GM23248 (cell line): ENCODE measurements at regions not wholly inside any gene's neighbourhood (a gene's known extent, or its start where the extent isn't known, plus 50 kb on each side); places are given as distances from the start of the nearest gene placed in this dataset.

Experiments
- DNase-seq: peaks from one replicate; pipeline ENCODE4 v3.0.0-alpha.2; 2015
- H2AFZ ChIP-seq: fragments of 200-600 bp; sonication (generic); 2 replicates; pipeline ENCODE4 v1.6.1; 2016; ENCODE audit warnings: antibody characterized with exemption
- H3F3A ChIP-seq: fragments of 200-600 bp; sonication (generic); 2 replicates; pipeline ENCODE4 v1.6.1; 2016; ENCODE audit warnings: mild to moderate bottlenecking, antibody characterized with exemption, mixed run types; ENCODE audit not compliant: insufficient read depth
- H3K27ac ChIP-seq: fragments of 200-600 bp; sonication (generic); 2 replicates; pipeline ENCODE4 v1.5.1; 2016; ENCODE audit warnings: mild to moderate bottlenecking
- H3K27me3 ChIP-seq: fragments of 200-600 bp; sonication (generic); replicated peaks from 2 replicates; pipeline ENCODE4 v1.6.1; 2016; ENCODE audit warnings: mild to moderate bottlenecking; ENCODE audit not compliant: insufficient read depth
- H3K36me3 ChIP-seq: fragments of 200-600 bp; sonication (generic); 2 replicates; pipeline ENCODE4 v1.6.1; 2016; ENCODE audit warnings: low read depth, mild to moderate bottlenecking
- H3K4me1 ChIP-seq: fragments of 200-600 bp; sonication (generic); 2 replicates; pipeline ENCODE4 v1.6.1; 2016; ENCODE audit warnings: mild to moderate bottlenecking; ENCODE audit not compliant: insufficient read depth
- H3K4me2 ChIP-seq: fragments of 200-600 bp; sonication (generic); one replicate; pipeline ENCODE4 v1.6.1; 2016; ENCODE audit warnings: mild to moderate bottlenecking; ENCODE audit not compliant: unreplicated experiment
- H3K4me3 ChIP-seq: fragments of 200-600 bp; sonication (generic); 2 replicates; pipeline ENCODE4 v1.5.1; 2016; ENCODE audit warnings: mild to moderate bottlenecking
- H3K79me2 ChIP-seq: fragments of 200-600 bp; sonication (generic); 2 replicates; pipeline ENCODE4 v1.6.1; 2016; ENCODE audit warnings: mild to moderate bottlenecking; ENCODE audit not compliant: insufficient read depth
- H3K9ac ChIP-seq: fragments of 200-600 bp; sonication (generic); 2 replicates; pipeline ENCODE4 v1.6.1; 2016; ENCODE audit warnings: mild to moderate bottlenecking
- H3K9me2 ChIP-seq: fragments of 200-600 bp; sonication (generic); 2 replicates; pipeline ENCODE4 v1.6.1; 2016; ENCODE audit warnings: mixed run types, mild to moderate bottlenecking, moderate library complexity; ENCODE audit not compliant: insufficient read depth
- H3K9me3 ChIP-seq: fragments of 200-600 bp; sonication (generic); one replicate; pipeline ENCODE4 v1.6.1; 2017; ENCODE audit warnings: low read depth
- H4K20me1 ChIP-seq: fragments of 200-600 bp; sonication (generic); 2 replicates; pipeline ENCODE4 v1.6.0; 2016; ENCODE audit not compliant: insufficient read depth
- EZH2 ChIP-seq: fragments of 200-600 bp; sonication (generic); IDR thresholded peaks from 2 replicates; pipeline ENCODE4 v1.6.1; 2018; ENCODE audit warnings: antibody characterized with exemption, mild to moderate bottlenecking; ENCODE audit not compliant: insufficient read depth, poor library complexity, severe bottlenecking
- EZH2phosphoT487 ChIP-seq: fragments of 200-600 bp; sonication (generic); IDR thresholded peaks from 2 replicates; pipeline ENCODE4 v1.6.1; 2018; ENCODE audit warnings: antibody characterized with exemption, moderate library complexity, mild to moderate bottlenecking, low read depth; ENCODE audit not compliant: insufficient read depth
- WGBS, 2 experiments: methylation state at CpG; one replicate each; pipeline ENCODE4 v1.1.6; 2015 to 2017; ENCODE audit warnings: low lambda C conversion rate in 2 of 2, low coverage in 1 of 2; ENCODE audit errors: missing lambda C conversion rate in 2 of 2; 5-methylcytosine and 5-hydroxymethylcytosine counted together
- in situ Hi-C: fragments of 300-500 bp; cut with MboI; formaldehyde crosslinking; loops from 2 replicates; pipeline ENCODE4 v1.15.0; 2020

DNA sequence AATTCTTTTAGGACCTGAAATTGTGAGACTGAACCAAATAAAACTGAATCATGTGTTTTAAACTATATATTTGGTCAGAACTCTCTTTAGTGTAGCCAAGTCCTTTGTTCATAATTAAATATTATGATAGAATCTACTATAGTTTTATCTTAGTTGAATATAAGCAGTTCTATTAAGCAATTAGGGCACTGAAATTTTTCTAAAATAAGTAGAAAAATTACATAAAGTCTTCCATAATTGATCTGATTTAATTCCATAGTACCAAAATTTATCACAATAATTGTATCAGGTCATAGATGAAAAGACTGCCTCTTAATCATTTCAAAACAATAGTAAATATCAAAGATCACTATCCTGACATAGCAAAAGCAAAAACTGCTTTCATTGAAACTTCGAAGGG, 90.1 kb upstream of the BET1 start:
- in situ Hi-C loops = no loop called here
- WGBS, 2 experiments = 95 to 100% methylated on average over 1 of the region's 1 CpG

DNA sequence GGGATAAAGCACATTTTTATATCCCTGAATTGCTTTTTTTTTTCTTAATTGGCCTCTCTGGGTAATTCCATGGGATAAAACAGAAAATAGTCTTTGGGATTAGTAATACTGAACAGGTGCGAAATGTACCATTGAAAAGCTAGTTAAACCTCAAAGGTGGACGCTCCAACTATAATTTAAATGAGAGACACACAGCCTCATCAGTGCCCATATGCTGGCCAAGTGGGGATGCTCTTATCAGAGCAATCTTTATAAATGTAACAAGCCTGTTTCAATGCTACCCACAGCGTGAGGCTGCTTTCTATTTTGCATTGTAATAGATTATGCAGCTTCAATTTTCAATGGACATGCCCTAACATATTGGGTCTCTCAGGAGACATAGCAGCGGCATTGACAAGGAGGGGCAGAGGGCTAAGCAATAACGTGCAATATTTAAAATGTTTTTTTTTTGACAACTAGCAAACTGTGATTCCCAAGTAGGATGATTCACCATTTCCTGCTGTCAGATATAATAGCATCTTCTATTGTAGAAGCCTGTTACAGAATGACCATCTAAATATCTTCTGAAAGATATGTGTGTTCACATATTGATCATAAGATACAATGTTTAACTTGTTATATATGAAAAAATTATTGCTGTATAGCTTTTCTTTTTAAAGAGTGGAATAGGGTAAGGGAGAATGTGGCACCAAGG, 91.3 kb upstream of the BET1 start:
- DNase-seq = peak; percentile 8
- H3K27ac ChIP-seq = no peak overlapping the region
- no peaks in the 10 kb centered on the region for H3K79me2 ChIP-seq
- H2AFZ ChIP-seq = no peak overlapping the region
- no peaks in the 10 kb centered on the region for H4K20me1 ChIP-seq
- in situ Hi-C loops = no loop called here
- H3K36me3 ChIP-seq = no peaks in the 10 kb centered on the region
- H3K9me2 ChIP-seq = no peaks in the 10 kb centered on the region
- H3K27me3 ChIP-seq = no peaks in the 10 kb centered on the region
- H3K9me3 ChIP-seq = no peaks in the 10 kb centered on the region
- 72 to 77% methylated on average over 5 of the region's 5 CpGs for WGBS, 2 experiments
- H3F3A ChIP-seq = no peaks in the 10 kb centered on the region
- no peak overlapping the region for H3K4me3 ChIP-seq
- 0 out of 2 replicates have a peak, but pooled peaks cover 4% of the 10 kb centered on the region for H3K4me1 ChIP-seq
- no peak overlapping the region for H3K4me2 ChIP-seq
- TF ChIP-seq EZH2phosphoT487 = no peak
- TF ChIP-seq EZH2 = no peak
- H3K9ac ChIP-seq = no peak overlapping the region

More for the DNA sequence above, 90.1 kb upstream of the BET1 start:
- no peak overlapping the region for H2AFZ ChIP-seq
- H3F3A ChIP-seq = no peaks in the 10 kb centered on the region
- H4K20me1 ChIP-seq = no peaks in the 10 kb centered on the region
- no peak overlapping the region for H3K4me3 ChIP-seq
- H3K4me1 ChIP-seq = 0 out of 2 replicates have a peak, but pooled peaks cover 4% of the 10 kb centered on the region
- no peak for DNase-seq
- H3K4me2 ChIP-seq = no peak overlapping the region
- H3K9me2 ChIP-seq = no peaks in the 10 kb centered on the region
- H3K9me3 ChIP-seq = no peaks in the 10 kb centered on the region
- H3K27ac ChIP-seq = no peak overlapping the region
- TF ChIP-seq EZH2phosphoT487 = no peak
- H3K27me3 ChIP-seq = no peaks in the 10 kb centered on the region
- no peaks in the 10 kb centered on the region for H3K79me2 ChIP-seq
- H3K36me3 ChIP-seq = no peaks in the 10 kb centered on the region
- no peak overlapping the region for H3K9ac ChIP-seq

DNA sequence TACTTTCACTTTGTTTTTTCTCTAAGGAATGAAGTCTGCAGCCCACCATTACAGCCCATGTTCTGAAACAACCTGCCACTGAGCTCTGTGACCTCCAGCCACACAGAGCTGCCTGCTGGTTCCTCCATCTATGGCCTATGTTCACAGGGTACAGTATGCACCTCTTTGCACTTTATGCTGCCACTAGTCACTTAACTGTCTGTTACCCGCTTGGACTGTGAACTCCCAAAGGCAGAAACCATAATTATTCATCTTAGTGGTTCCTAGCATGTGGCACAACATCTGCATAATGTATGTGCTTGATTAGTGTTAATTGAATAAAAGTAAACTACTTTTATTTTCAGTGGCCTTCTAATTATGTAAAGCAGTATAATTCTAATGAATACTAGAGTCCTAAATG, 95.5 kb upstream of the BET1 start:
- Histone ChIP-seq H3K4me1 (0 out of 2 replicates have a peak, but pooled peaks cover 4% of the 10 kb centered on the region), H3K27me3 (no peaks in the 10 kb centered on the region), H3K79me2 (no peaks in the 10 kb centered on the region), H3K4me3 (no peak overlapping the region), H3K4me2 (no peak overlapping the region), H4K20me1 (no peaks in the 10 kb centered on the region), H2AFZ (no peak overlapping the region), H3F3A (no peaks in the 10 kb centered on the region), H3K36me3 (no peaks in the 10 kb centered on the region), H3K27ac (no peak overlapping the region), H3K9me3 (no peaks in the 10 kb centered on the region), H3K9me2 (no peaks in the 10 kb centered on the region), H3K9ac (no peak overlapping the region)
- DNase-seq = no peak
- in situ Hi-C loops = no loop called here
- WGBS, 2 experiments = 78 to 93% methylated on average over 1 of the region's 1 CpG
- TF ChIP-seq EZH2 = no peak
- TF ChIP-seq EZH2phosphoT487 = no peak

DNA sequence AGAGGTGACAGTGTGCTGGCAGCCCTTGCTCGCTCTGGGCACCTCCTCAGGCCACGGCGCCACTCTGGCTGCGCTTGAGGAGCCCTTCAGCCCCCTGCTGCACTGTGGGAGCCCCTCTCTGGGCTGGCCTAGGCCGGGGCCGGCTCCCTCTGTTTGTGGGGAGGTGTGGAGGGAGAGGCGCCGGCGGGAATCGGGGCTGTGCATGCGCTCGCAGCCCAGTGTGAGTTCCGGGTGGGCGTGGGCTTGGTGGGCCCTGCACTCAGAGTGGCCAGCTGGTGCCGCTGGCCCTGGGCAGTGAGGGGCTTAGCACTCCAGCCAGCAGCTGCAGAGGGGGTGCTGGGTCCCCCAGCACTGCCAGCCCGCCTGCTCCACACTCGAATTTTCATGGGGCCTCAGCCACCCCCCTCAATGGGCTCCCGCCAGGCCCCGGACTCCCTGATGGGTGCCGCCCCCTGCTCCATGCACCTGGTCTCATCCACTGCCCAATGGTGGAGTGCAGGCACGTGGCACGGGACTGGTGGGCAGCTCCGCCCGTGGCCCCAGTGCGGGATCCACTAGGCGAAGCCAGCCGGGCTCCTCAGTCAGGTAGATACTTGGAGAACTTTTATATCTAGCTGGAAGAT, 96.7 kb upstream of the BET1 start:
- no peak for TF ChIP-seq EZH2phosphoT487
- no peak for TF ChIP-seq EZH2
- H3F3A ChIP-seq = no peaks in the 10 kb centered on the region
- no peak overlapping the region for H3K4me2 ChIP-seq
- no peaks in the 10 kb centered on the region for H3K27me3 ChIP-seq
- DNase-seq = no peak
- H3K4me3 ChIP-seq = no peak overlapping the region
- no peaks in the 10 kb centered on the region for H3K79me2 ChIP-seq
- no peak overlapping the region for H2AFZ ChIP-seq
- no peaks in the 10 kb centered on the region for H3K9me3 ChIP-seq
- H3K9me2 ChIP-seq = no peaks in the 10 kb centered on the region
- H3K36me3 ChIP-seq = no peaks in the 10 kb centered on the region
- in situ Hi-C loops = no loop called here
- WGBS, 2 experiments = 90 to 96% methylated on average over 21 to 27 of the region's 27 CpGs
- H3K27ac ChIP-seq = no peak overlapping the region
- no peaks in the 10 kb centered on the region for H3K4me1 ChIP-seq
- H3K9ac ChIP-seq = no peak overlapping the region
- H4K20me1 ChIP-seq = no peaks in the 10 kb centered on the region
